ENCODE measurements at regions not wholly inside any gene's neighbourhood (a gene's known extent, or its start where the extent isn't known, plus 50 kb on each side); places are given as distances from the start of the nearest gene placed in this dataset.

DNA sequence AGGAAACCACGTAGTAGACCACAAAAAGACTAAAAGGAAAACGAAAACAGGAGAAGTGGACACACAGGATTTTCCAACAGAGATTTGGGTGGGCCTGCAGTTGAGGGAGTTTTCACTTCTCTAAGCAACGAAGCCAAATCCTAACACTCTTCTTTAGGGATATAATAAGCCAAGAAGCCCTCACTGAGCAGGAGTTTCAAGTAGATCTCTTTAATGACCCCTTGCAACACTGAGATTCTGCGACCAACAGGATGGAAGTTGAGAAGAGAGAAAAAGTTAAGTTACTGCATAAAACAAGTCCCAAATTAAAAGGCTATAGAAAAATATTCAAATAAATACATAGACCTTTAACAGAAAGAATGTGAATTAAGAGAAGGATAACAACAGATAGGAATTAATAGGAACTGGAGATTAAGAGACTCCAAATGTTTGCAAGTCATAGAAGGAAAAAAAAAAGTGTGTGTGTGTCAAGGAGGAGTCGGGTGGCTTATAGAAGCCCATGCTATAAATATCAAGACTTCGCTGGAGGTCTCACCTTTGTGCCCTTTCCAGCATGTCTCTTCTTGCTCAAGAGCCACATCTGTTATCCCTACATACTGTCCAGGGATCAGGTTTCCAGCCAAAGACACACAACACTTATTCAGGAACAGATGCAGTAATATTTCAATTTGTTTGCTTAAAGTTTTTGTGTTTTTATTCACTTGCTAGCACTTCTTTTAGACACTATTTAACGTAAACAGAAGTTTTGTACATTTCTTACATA is 69.4 kb upstream of the ARHGAP28 start:
- no peak overlapping the region for H3K4me3 ChIP-seq (ENCODE audit: extremely low read depth in 1 of 4, insufficient read depth in 2 of 4, low read depth in 3 of 4, low read length in 4 of 4)
- no peak overlapping the region for H2BK20ac ChIP-seq (ENCODE audit: low read length)
- H3K4me2 ChIP-seq (ENCODE audit: insufficient read depth in 1 of 2, low read depth in 2 of 2, low read length in 2 of 2), result no peak overlapping the region
- no peak overlapping the region for H2BK15ac ChIP-seq (ENCODE audit: low read length)
- POLR2A ChIA-PET (ENCODE audit: partially characterized antibody), result no interaction called here
- no peak overlapping the region for H2AFZ ChIP-seq (ENCODE audit: low read length)
- H3K4ac ChIP-seq (replicated peaks; ENCODE audit: insufficient read length, low read depth, low read length), result no peak overlapping the region
- H3K23me2 ChIP-seq (ENCODE audit: low read depth, low read length), result no peaks in the 10 kb centered on the region
- H4K91ac ChIP-seq (replicated peaks; ENCODE audit: insufficient read length, low read length), result no peak overlapping the region
- CTCF ChIA-PET (ENCODE audit: partially characterized antibody), result no interaction called here
- H3K14ac ChIP-seq (ENCODE audit: insufficient read length), result no peak overlapping the region
- H2BK120ac ChIP-seq (replicated peaks; ENCODE audit: low read depth, low read length), result no peak overlapping the region
- no peaks in the 10 kb centered on the region for H3K79me2 ChIP-seq (ENCODE audit: control insufficient read depth in 1 of 2, insufficient read depth in 2 of 2, low read length in 2 of 2)
- no peak overlapping the region for H2AK5ac ChIP-seq (ENCODE audit: low read depth, low read length)
- FAIRE-seq (no peak), DNase-seq (ENCODE audit: low read depth in 1 of 2, low spot score in 2 of 2) (no peak)
- peaks cover 0 to 12% (median 5%) of the 10 kb centered on the region in 4 experiments; a peak in 4 of 7 replicates for H3K4me1 ChIP-seq (replicated peaks in 1 of 4; ENCODE audit: control insufficient read depth in 3 of 4, insufficient read depth in 4 of 4, low read length in 3 of 4)
- no peak overlapping the region for H3K56ac ChIP-seq (replicated peaks; ENCODE audit: insufficient read length, low read depth, low read length)
- no peaks in the 10 kb centered on the region for H3K79me1 ChIP-seq (ENCODE audit: low read depth, low read length)
- H3K36me3 ChIP-seq (ENCODE audit: control insufficient read depth in 2 of 4, insufficient read depth in 4 of 4, low read length in 3 of 4), result no peaks in the 10 kb centered on the region
- H3K18ac ChIP-seq (ENCODE audit: extremely low read depth, low read length), result no peak overlapping the region
- H3K9me3 ChIP-seq (ENCODE audit: insufficient read depth in 2 of 2, low read depth in 1 of 2, low read length in 1 of 2), result 0 out of 4 replicates have a peak, but pooled peaks cover 0 to 3% of the 10 kb centered on the region in 2 experiments
- no peak overlapping the region for H3K27ac ChIP-seq (ENCODE audit: low read depth, low read length)
- no peaks in the 10 kb centered on the region for H3K27me3 ChIP-seq (replicated peaks in 1 of 4; ENCODE audit: control insufficient read depth in 3 of 4, extremely low read depth in 1 of 4, insufficient read depth in 3 of 4, low read length in 3 of 4)
- H4K20me1 ChIP-seq (replicated peaks in 1 of 2; ENCODE audit: control insufficient read depth in 1 of 2, insufficient read depth in 2 of 2, low read length in 2 of 2), result no peaks in the 10 kb centered on the region
- no peak overlapping the region for H4K8ac ChIP-seq (ENCODE audit: extremely low read depth, insufficient read depth, low read length)
- H3K23ac ChIP-seq (ENCODE audit: insufficient read length), result no peak overlapping the region
- no peak overlapping the region for H4K5ac ChIP-seq (ENCODE audit: insufficient read length, low read depth, low read length)
- 93% methylated on average over 7 of the region's 7 CpGs; no CpG with 5 or more reads in 1 of the 2 experiments for WGBS, 2 experiments (ENCODE audit: extremely low coverage in 1 of 2, insufficient coverage in 1 of 2, insufficient read length in 1 of 2, insufficient replicate concordance in 2 of 2, low coverage in 1 of 2, low lambda C conversion rate in 2 of 2, missing lambda C conversion rate in 1 of 2)
- no peak overlapping the region for H2BK12ac ChIP-seq (ENCODE audit: low read depth, low read length)
- no peak overlapping the region for H3K9ac ChIP-seq (replicated peaks in 1 of 4; ENCODE audit: extremely low read depth in 1 of 4, low read depth in 3 of 4, low read length in 3 of 4)
- no peak overlapping the region for H2BK5ac ChIP-seq (ENCODE audit: low read depth, low read length)
- TF ChIP-seq RFX5 (IDR thresholded peaks at IDR 0.05; ENCODE audit: borderline replicate concordance, low read depth, low read length) (no peak), JUND (IDR thresholded peaks at IDR 0.05; ENCODE audit: low read length) (no peak), TEAD4 (IDR thresholded peaks at IDR 0.05; ENCODE audit: low read depth, low read length) (no peak), GTF2F1 (IDR thresholded peaks at IDR 0.05; ENCODE audit: borderline replicate concordance, low read depth, low read length) (no peak), TAF7 (optimal IDR thresholded peaks at IDR 0.05; ENCODE audit: borderline replicate concordance, low read depth, low read length) (no peak), SUZ12 (IDR thresholded peaks at IDR 0.05; ENCODE audit: low read length) (no peak), BRCA1 (IDR thresholded peaks at IDR 0.05; ENCODE audit: low read depth, low read length) (no peak), EGR1 (IDR thresholded peaks at IDR 0.05; ENCODE audit: borderline replicate concordance, low read depth, low read length) (no peak), SP4 (IDR thresholded peaks at IDR 0.05; ENCODE audit: low read length) (no peak), CEBPB (IDR thresholded peaks at IDR 0.05; ENCODE audit: low read depth, low read length) (no peak), NRF1 (IDR thresholded peaks at IDR 0.05; ENCODE audit: low read depth, low read length) (no peak), YY1 (IDR thresholded peaks at IDR 0.05; ENCODE audit: low read depth, low read length) (no peak)
- TF ChIP-seq, protein P1, sequence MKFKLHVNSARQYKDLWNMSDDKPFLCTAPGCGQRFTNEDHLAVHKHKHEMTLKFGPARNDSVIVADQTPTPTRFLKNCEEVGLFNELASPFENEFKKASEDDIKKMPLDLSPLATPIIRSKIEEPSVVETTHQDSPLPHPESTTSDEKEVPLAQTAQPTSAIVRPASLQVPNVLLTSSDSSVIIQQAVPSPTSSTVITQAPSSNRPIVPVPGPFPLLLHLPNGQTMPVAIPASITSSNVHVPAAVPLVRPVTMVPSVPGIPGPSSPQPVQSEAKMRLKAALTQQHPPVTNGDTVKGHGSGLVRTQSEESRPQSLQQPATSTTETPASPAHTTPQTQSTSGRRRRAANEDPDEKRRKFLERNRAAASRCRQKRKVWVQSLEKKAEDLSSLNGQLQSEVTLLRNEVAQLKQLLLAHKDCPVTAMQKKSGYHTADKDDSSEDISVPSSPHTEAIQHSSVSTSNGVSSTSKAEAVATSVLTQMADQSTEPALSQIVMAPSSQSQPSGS (IDR thresholded peaks at IDR 0.05; ENCODE audit: low read length), result no peak
